ENCODE measurements at regions not wholly inside any gene's neighbourhood (a gene's known extent, or its start where the extent isn't known, plus 50 kb on each side); places are given as distances from the start of the nearest gene placed in this dataset.
A peak's percentile ranks its signal among the peaks of the same experiment; 100 is the strongest.

GRCh38 chr6:15037253-15037652 lies 208.6 kb upstream of the JARID2 start:
- TF ChIP-seq CREM (CRISPR knock-in tag; IDR thresholded peaks at IDR 0.05) (no peak), ZNF532 (CRISPR knock-in tag; IDR thresholded peaks at IDR 0.05; ENCODE audit: borderline replicate concordance) (no peak), CDX4 (CRISPR knock-in tag; IDR thresholded peaks at IDR 0.05; ENCODE audit: borderline replicate concordance) (no peak), E2F1 (CRISPR knock-in tag; IDR thresholded peaks at IDR 0.05) (no peak), CBFB (CRISPR knock-in tag; IDR thresholded peaks at IDR 0.05; ENCODE audit: low read depth) (no peak), MXD4 (CRISPR knock-in tag; IDR thresholded peaks at IDR 0.05; ENCODE audit: borderline replicate concordance) (no peak), TEAD4 (CRISPR knock-in tag; IDR thresholded peaks at IDR 0.05) (no peak), ZNF121 (CRISPR knock-in tag; IDR thresholded peaks at IDR 0.05) (peak; percentile 96), TP53 (CRISPR knock-in tag; IDR thresholded peaks at IDR 0.05) (no peak), IRF2 (CRISPR knock-in tag; IDR thresholded peaks at IDR 0.05; ENCODE audit: borderline replicate concordance, low read depth) (no peak)
- TF ChIP-seq, protein P1, sequence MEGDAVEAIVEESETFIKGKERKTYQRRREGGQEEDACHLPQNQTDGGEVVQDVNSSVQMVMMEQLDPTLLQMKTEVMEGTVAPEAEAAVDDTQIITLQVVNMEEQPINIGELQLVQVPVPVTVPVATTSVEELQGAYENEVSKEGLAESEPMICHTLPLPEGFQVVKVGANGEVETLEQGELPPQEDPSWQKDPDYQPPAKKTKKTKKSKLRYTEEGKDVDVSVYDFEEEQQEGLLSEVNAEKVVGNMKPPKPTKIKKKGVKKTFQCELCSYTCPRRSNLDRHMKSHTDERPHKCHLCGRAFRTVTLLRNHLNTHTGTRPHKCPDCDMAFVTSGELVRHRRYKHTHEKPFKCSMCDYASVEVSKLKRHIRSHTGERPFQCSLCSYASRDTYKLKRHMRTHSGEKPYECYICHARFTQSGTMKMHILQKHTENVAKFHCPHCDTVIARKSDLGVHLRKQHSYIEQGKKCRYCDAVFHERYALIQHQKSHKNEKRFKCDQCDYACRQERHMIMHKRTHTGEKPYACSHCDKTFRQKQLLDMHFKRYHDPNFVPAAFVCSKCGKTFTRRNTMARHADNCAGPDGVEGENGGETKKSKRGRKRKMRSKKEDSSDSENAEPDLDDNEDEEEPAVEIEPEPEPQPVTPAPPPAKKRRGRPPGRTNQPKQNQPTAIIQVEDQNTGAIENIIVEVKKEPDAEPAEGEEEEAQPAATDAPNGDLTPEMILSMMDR (IDR thresholded peaks at IDR 0.05) = no peak
- TF ChIP-seq, protein P2, sequence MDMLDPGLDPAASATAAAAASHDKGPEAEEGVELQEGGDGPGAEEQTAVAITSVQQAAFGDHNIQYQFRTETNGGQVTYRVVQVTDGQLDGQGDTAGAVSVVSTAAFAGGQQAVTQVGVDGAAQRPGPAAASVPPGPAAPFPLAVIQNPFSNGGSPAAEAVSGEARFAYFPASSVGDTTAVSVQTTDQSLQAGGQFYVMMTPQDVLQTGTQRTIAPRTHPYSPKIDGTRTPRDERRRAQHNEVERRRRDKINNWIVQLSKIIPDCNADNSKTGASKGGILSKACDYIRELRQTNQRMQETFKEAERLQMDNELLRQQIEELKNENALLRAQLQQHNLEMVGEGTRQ (CRISPR knock-in tag; IDR thresholded peaks at IDR 0.05) = no peak
